Kasumi-1 (cell line): ENCODE measurements at regions not wholly inside any gene's neighbourhood (a gene's known extent, or its start where the extent isn't known, plus 50 kb on each side); places are given as distances from the start of the nearest gene placed in this dataset.
"Not testable (repeated sequence)": the region's sequence is repeated elsewhere in the genome, so short reads cannot be mapped to it uniquely, and the experiment has no call there.

Experiments
- DNase-seq, 2 experiments: peaks; one replicate each; lab custom pipeline; 2025; lab: John Stamatoyannopoulos, UW

GRCh38 chr9:113705306-113705927, 170.7 kb upstream of the ZNF618 start:
- no peak for DNase-seq

DNA sequence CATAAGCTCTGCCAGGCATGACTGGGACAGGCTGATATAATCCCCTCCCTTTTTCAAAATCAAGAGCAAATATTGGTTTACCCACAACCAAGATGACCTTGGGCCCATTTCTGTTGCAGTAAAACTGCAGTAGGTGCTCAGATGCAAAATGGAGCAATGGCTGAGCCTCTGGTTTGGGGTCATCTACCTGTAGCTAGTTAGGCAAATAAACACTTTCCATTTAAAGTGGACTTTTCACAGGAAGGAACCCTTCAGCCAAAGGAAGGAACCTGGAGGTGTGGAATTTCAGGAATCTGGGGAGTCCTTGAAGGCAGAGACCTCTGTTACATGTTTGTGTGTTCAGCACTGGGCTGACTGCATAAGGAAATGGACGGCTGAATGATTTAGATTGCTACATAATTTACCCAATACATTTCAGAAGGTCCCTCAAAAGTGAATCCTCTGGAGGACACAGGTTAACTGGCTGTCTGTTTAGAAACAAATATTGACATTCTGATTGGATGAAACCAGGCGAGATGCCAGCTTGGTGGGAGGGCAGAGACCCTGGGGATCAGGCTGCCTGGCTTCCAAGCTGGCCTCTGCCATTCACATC, 170.1 kb upstream of the ZNF618 start:
- DNase-seq: no peak

- no peak for DNase-seq
These were observed 168.0 kb upstream of the ZNF618 start for GRCh38 chr9:113707953-113708695.

- no peak for DNase-seq
These were observed 167.0 kb upstream of the ZNF618 start for GRCh38 chr9:113708821-113709713.

DNA sequence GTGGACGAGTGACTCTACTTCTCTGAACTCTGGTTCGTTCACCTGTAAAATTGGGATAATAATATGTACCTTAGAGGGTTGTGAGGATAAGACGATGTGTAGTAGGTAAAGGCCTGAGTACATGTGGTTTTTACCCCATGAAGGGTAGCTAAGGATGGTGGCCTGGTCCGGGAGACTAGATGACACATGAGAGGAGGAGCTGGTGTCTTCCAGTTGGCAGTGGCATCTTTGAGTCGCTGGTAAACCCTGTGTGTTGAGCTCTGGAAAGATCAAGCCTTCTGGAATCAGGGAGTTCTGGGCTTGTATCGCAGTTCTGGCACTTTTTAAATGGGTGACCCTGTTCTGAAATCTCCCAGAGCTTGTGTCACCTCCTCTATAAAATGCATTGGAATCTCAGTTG, 166.4 kb upstream of the ZNF618 start:
- no peak for DNase-seq

DNA sequence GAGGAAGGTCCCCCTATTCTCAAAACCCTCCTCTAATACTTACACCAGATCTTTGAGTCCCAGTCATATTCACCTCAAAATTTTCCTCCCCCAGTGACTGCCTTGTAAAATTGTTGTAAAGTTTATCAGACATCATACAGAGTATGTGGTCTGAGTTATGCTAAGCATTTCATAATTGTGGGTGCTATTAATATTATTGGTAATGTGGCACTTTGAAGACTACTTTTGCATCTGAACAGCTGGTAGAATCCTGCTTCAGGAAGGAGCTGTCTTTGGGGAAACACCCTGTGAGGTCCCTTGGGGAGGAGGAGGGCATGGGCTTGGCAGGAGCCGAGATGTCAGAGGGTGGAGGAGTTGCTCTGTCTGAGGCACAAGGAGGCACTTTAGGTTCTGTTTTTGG, 164.9 kb upstream of the ZNF618 start:
- no peak for DNase-seq

DNA sequence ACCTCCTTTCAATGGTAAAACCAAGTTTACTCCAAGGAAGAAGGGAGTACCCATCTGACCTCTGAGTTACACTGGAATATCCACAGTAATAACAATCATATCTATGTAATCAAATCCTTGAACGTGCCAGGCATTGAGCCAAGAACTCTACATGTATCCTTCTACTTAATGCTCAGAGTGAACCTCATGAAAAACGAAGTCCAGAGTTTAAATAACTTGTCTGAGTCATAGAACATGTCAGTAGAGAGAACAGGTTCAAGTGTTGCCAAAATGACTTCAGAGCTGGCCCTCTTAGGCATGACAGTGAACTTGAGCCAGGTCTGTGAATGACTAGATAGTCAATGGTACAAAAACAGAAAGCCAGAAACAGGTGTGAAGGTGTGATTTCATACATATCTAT, 164.1 kb upstream of the ZNF618 start:
- no peak for DNase-seq

GRCh38 chr9:113715086-113715485, 161.0 kb upstream of the ZNF618 start:
- no peak for DNase-seq

- no peak for DNase-seq
These were observed 156.2 kb upstream of the ZNF618 start for GRCh38 chr9:113719919-113720318.

DNA sequence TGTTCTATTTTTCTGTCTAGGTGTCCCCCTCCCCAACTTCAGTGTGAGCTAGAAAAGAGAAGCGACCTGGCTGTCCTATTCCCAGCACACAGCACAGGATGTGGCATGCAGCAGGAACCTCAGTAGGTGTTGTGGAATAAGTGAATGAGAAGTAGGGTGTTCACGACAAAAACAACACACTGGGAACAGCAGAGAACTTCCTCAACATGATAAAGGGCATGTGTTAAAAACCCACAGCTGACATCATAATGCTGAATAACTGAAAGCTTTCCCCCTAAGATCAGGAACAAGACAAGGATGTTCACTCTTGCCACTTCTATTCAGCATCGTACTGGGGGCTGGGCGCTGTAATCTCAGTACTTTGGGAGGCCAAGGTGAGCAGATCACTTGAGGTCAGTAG, 155.6 kb upstream of the ZNF618 start:
- DNase-seq: no peak

GRCh38 chr9:113721856-113722255, 154.3 kb upstream of the ZNF618 start:
- DNase-seq: no peak

- DNase-seq: no peak
These were observed 151.9 kb upstream of the ZNF618 start for GRCh38 chr9:113724202-113724601.

- no peak for DNase-seq
These were observed 147.1 kb upstream of the ZNF618 start for GRCh38 chr9:113728989-113729388.

GRCh38 chr9:113734826-113735225, 141.3 kb upstream of the ZNF618 start:
- DNase-seq: no peak

- DNase-seq: peak; percentile 73 to 76
These were observed 138.4 kb upstream of the ZNF618 start for GRCh38 chr9:113737517-113738271.

DNA sequence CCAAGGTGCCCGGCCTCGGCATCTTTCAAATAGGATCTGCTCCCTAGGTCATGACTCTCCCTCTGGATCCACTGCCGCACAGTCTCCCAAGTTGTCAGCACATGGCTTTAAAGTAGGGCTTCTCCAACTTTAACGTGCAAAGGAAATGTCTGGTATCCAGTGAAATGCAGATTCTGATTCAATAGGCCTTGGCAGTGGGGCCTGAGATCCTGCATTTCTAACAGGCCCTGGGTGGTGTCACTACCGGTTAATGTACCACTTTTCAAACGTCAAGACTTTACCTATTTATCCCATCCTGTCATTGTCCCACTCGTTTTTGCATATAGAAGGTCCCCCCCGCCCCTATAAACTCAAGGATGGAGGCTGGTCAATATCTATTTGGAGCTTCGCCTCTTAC, 137.6 kb upstream of the ZNF618 start:
- DNase-seq: no peak

DNA sequence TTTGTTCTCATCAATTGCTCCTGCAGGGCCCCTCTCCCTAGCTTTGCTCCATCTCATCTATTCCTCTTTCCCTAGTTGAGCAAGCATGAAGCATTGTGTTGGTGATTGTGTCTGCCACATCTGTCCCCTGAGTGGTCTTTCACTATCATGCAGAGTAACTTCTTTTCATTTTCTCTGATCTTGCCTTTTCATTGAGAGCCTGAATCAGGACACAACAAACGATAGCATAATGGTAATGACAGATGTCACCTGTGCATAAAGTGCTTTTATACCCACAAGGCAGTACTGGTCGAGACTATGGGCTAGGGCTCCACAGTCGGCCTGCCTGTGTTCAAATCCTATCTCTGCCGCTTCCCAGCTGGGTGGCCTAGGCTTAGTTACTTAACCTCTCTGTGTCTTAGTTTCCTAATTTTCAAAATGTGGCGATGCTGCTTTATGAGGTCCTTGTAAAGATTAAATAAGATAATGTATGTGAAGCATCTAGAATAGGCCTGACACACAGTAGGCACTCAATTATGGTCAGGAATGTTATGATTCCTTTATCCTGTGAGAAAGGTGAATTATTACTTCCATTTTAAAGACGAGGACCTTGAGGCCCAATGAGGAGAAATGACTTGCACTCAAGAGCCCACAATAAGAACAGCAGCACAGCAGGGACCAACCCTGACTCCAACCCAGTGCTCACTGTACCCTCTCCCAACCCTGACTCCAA, 137.1 kb upstream of the ZNF618 start:
- DNase-seq: peak in 1 of 2 experiments; percentile 44

- DNase-seq: not testable (repeated sequence)
These were observed 136.3 kb upstream of the ZNF618 start for GRCh38 chr9:113739605-113740507.

GRCh38 chr9:113740508-113741500, 135.3 kb upstream of the ZNF618 start:
- DNase-seq: not testable (repeated sequence)
